ENCODE measurements at regions not wholly inside any gene's neighbourhood (a gene's known extent, or its start where the extent isn't known, plus 50 kb on each side); places are given as distances from the start of the nearest gene placed in this dataset.

DNA sequence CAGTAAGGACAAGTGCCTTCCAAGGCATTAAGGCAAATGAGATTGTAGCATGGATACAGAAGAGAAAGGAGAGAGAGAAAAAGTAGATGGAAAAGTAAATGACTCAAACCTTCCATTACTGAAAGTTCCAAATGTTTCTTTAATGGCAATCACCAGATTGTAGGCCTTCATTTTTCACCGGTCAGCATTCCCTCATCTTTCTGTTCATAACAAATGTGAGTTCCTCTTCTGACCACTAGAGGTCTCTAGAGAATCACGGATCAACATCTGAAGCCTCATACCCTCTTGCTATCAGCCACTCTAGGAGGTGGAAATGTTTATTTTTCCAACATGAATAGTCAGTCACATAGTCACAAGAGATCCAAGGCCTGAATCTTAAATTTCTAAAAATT, 73.6 kb upstream of the RPS23 start (continued):
- TF ChIP-seq SOX6 (IDR thresholded peaks at IDR 0.05): no peak
- peak; percentile 30; the same call in 1 of the 2 replicates for TF ChIP-seq SOX6 (CRISPR knock-in tag; IDR thresholded peaks at IDR 0.05)
- TF ChIP-seq, protein P1, sequence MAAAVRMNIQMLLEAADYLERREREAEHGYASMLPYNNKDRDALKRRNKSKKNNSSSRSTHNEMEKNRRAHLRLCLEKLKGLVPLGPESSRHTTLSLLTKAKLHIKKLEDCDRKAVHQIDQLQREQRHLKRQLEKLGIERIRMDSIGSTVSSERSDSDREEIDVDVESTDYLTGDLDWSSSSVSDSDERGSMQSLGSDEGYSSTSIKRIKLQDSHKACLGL (CRISPR knock-in tag; IDR thresholded peaks at IDR 0.05): no peak
- no peak for TF ChIP-seq PHF21A (CRISPR knock-in tag; IDR thresholded peaks at IDR 0.05)
- TF ChIP-seq KDM4B (CRISPR knock-in tag; IDR thresholded peaks at IDR 0.05): no peak
- TF ChIP-seq, protein P2, sequence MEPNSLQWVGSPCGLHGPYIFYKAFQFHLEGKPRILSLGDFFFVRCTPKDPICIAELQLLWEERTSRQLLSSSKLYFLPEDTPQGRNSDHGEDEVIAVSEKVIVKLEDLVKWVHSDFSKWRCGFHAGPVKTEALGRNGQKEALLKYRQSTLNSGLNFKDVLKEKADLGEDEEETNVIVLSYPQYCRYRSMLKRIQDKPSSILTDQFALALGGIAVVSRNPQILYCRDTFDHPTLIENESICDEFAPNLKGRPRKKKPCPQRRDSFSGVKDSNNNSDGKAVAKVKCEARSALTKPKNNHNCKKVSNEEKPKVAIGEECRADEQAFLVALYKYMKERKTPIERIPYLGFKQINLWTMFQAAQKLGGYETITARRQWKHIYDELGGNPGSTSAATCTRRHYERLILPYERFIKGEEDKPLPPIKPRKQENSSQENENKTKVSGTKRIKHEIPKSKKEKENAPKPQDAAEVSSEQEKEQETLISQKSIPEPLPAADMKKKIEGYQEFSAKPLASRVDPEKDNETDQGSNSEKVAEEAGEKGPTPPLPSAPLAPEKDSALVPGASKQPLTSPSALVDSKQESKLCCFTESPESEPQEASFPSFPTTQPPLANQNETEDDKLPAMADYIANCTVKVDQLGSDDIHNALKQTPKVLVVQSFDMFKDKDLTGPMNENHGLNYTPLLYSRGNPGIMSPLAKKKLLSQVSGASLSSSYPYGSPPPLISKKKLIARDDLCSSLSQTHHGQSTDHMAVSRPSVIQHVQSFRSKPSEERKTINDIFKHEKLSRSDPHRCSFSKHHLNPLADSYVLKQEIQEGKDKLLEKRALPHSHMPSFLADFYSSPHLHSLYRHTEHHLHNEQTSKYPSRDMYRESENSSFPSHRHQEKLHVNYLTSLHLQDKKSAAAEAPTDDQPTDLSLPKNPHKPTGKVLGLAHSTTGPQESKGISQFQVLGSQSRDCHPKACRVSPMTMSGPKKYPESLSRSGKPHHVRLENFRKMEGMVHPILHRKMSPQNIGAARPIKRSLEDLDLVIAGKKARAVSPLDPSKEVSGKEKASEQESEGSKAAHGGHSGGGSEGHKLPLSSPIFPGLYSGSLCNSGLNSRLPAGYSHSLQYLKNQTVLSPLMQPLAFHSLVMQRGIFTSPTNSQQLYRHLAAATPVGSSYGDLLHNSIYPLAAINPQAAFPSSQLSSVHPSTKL (CRISPR knock-in tag; IDR thresholded peaks at IDR 0.05): peak; percentile 15; the same call in 1 of the 2 replicates
- no peak for TF ChIP-seq MTF1 (CRISPR knock-in tag; IDR thresholded peaks at IDR 0.05)
- TF ChIP-seq, protein P3, sequence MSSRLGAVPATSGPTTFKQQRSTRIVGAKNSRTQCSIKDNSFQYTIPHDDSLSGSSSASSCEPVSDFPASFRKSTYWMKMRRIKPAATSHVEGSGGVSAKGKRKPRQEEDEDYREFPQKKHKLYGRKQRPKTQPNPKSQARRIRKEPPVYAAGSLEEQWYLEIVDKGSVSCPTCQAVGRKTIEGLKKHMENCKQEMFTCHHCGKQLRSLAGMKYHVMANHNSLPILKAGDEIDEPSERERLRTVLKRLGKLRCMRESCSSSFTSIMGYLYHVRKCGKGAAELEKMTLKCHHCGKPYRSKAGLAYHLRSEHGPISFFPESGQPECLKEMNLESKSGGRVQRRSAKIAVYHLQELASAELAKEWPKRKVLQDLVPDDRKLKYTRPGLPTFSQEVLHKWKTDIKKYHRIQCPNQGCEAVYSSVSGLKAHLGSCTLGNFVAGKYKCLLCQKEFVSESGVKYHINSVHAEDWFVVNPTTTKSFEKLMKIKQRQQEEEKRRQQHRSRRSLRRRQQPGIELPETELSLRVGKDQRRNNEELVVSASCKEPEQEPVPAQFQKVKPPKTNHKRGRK (CRISPR knock-in tag; IDR thresholded peaks at IDR 0.05): peak; percentile 87
- no peak for TF ChIP-seq TGIF2 (CRISPR knock-in tag; IDR thresholded peaks at IDR 0.05)
- no peak for TF ChIP-seq KAT8 (CRISPR knock-in tag; IDR thresholded peaks at IDR 0.05)
- no peak for TF ChIP-seq ZNF451 (CRISPR knock-in tag; IDR thresholded peaks at IDR 0.05)
- peak; percentile 72 for TF ChIP-seq RAD21 (CRISPR knock-in tag; IDR thresholded peaks at IDR 0.05)
- TF ChIP-seq STAG1 (CRISPR knock-in tag; IDR thresholded peaks at IDR 0.05): peak; percentile 89
- no peak for TF ChIP-seq CENPX (CRISPR knock-in tag; IDR thresholded peaks at IDR 0.05)
- peak; percentile 99 for TF ChIP-seq ZNF3 (CRISPR knock-in tag; IDR thresholded peaks at IDR 0.05)
- peak; percentile 19 for TF ChIP-seq TEAD3 (CRISPR knock-in tag; optimal IDR thresholded peaks at IDR 0.05; ENCODE audit: borderline replicate concordance)
- no peak for TF ChIP-seq CBFB (CRISPR knock-in tag; IDR thresholded peaks at IDR 0.05)
- peak; percentile 45; the same call in 1 of the 2 replicates for TF ChIP-seq MAFF (IDR thresholded peaks at IDR 0.05; ENCODE audit: low read depth, low read length)

Measured in HepG2 (cell line).